Panc1 (cell line): ENCODE measurements at regions not wholly inside any gene's neighbourhood (a gene's known extent, or its start where the extent isn't known, plus 50 kb on each side); places are given as distances from the start of the nearest gene placed in this dataset.

Experiments
- ATAC-seq: fragments of 200-7000 bp; cut with Tn5 transposase; 2 replicates; pipeline ENCODE4 v1.9.1; 2020; ENCODE audit warnings: mild to moderate bottlenecking, moderate library complexity
- BruUV-seq: library from RNA; stranded (reverse); fragments of 400-500 nt; replicated peaks from 2 replicates; lab custom pipeline; 2021; lab: Mats Ljungman, UMichigan
- CTCF ChIA-PET: fragments of 300-600 bp; sonication (Branson Sonifier 250); formaldehyde crosslinking; loops from one replicate; lab custom pipeline; 2022; ENCODE audit warnings: antibody characterized with exemption; lab: Charles Lee
- POLR2A ChIA-PET: fragments of 300-600 bp; sonication (Branson Sonifier 250); formaldehyde crosslinking; loops from one replicate; lab custom pipeline; 2022; ENCODE audit warnings: antibody characterized with exemption; lab: Charles Lee
- DNase-seq: peaks from one replicate; pipeline ENCODE4 v3.0.0-alpha.2; 2010; ENCODE audit warnings: low read depth, low spot score
- H3K27ac ChIP-seq: 2 replicates; pipeline ENCODE4 v1.5.1; 2011; ENCODE audit warnings: mild to moderate bottlenecking, low read length, inconsistent platforms
- H3K27me3 ChIP-seq: fragments of 200-500 bp; sonication (Bioruptor generic); 2 replicates; pipeline ENCODE4 v1.6.0; 2014; ENCODE audit warnings: low read length, inconsistent platforms; ENCODE audit not compliant: control insufficient read depth, insufficient read depth
- H3K36me3 ChIP-seq: fragments of 200-500 bp; sonication (Bioruptor generic); 2 replicates; pipeline ENCODE4 v1.5.1; 2014; ENCODE audit warnings: inconsistent platforms, mild to moderate bottlenecking, low read length, moderate library complexity; ENCODE audit not compliant: control insufficient read depth, insufficient read depth
- H3K4me1 ChIP-seq: 2 replicates; pipeline ENCODE4 v1.5.1; 2011; ENCODE audit warnings: inconsistent platforms, mild to moderate bottlenecking, low read length, moderate library complexity; ENCODE audit not compliant: control insufficient read depth, insufficient read depth
- H3K4me3 ChIP-seq, 2 experiments: 2 replicates each; pipeline ENCODE4 v1.5.1; 2011 to 2012; ENCODE audit warnings: low read depth in 2 of 2, low read length in 2 of 2, mild to moderate bottlenecking in 2 of 2, inconsistent platforms in 1 of 2, moderate library complexity in 1 of 2
- H3K9me3 ChIP-seq: fragments of 200-500 bp; sonication (Bioruptor generic); 2 replicates; pipeline ENCODE4 v1.5.1; 2014; ENCODE audit warnings: low read depth, mild to moderate bottlenecking, inconsistent platforms, low read length, moderate library complexity; ENCODE audit not compliant: control insufficient read depth, insufficient read depth
- CTCF ChIP-seq: fragments of 450-650 bp; IDR thresholded peaks from 2 replicates; pipeline ENCODE4 v1.5.1; 2017; ENCODE audit warnings: mild to moderate bottlenecking
- POLR2AphosphoS5 ChIP-seq: IDR thresholded peaks from 2 replicates; pipeline ENCODE4 v1.6.1; 2012; ENCODE audit warnings: mild to moderate bottlenecking, low read depth, low read length, moderate library complexity
- REST ChIP-seq, 2 experiments: IDR thresholded peaks; 2 replicates each; pipeline ENCODE4 v1.6.1; 2011 to 2012; ENCODE audit warnings: low read depth in 2 of 2, control low read depth in 1 of 2, low read length in 1 of 2, mild to moderate bottlenecking in 1 of 2, moderate library complexity in 1 of 2; ENCODE audit not compliant: insufficient read depth in 1 of 2
- SIN3A ChIP-seq: IDR thresholded peaks from 2 replicates; pipeline ENCODE4 v1.6.1; 2012; ENCODE audit warnings: low read depth, mild to moderate bottlenecking, low read length, moderate library complexity, borderline replicate concordance; ENCODE audit not compliant: insufficient read depth
- TCF7L2 ChIP-seq: IDR thresholded peaks from 2 replicates; pipeline ENCODE4 v1.6.1; 2011; ENCODE audit warnings: mild to moderate bottlenecking, low read depth, low read length, inconsistent platforms
- in situ Hi-C: cut with HindIII; loops from 2 replicates; pipeline ENCODE4 v1.10.0; 2016; ENCODE audit warnings: low sequenced_read_pairs, low pct_unique_long_range_greater_than_20kb
- intact Hi-C: fragments of 100-400 bp; cut with micrococcal nuclease; formaldehyde crosslinking; loops from one replicate; pipeline ENCODE4 v1.10.0; 2022; ENCODE audit not compliant: unreplicated experiment

GRCh38 chr3:127396473-127396872, 108.6 kb upstream of the PRR20G start:
- intact Hi-C loops (no loop called here), in situ Hi-C loops (no loop called here)
- no peak for TF ChIP-seq TCF7L2
- TF ChIP-seq POLR2AphosphoS5, result no peak
- TF ChIP-seq REST (IDR thresholded peaks at IDR 0.05; ENCODE audit: insufficient read depth in 1 of 2, low read depth in 2 of 2, low read length in 1 of 2), result no peak
- no peak for TF ChIP-seq SIN3A
- no peak for TF ChIP-seq CTCF
- no peak for DNase-seq
- POLR2A ChIA-PET, result no interaction called here
- H3K27me3 ChIP-seq, result peaks cover 7% of the 10 kb centered on the region; the same call in 1 of the 2 replicates
- H3K4me3 ChIP-seq, result no peak overlapping the region
- CTCF ChIA-PET, result no interaction called here
- no TSS peak for BruUV-seq
- no peak overlapping the region for H3K27ac ChIP-seq
- no peaks in the 10 kb centered on the region for H3K36me3 ChIP-seq
- H3K9me3 ChIP-seq, result no peaks in the 10 kb centered on the region
- H3K4me1 ChIP-seq, result no peaks in the 10 kb centered on the region
- ATAC-seq, result no peak

- in situ Hi-C loops, result no loop called here
- no peaks in the 10 kb centered on the region for H3K4me1 ChIP-seq
- no peak for TF ChIP-seq CTCF
- TF ChIP-seq POLR2AphosphoS5, result no peak
- no peak for TF ChIP-seq TCF7L2
- no peak for TF ChIP-seq REST (IDR thresholded peaks at IDR 0.05; ENCODE audit: insufficient read depth in 1 of 2, low read depth in 2 of 2, low read length in 1 of 2)
- no peak for TF ChIP-seq SIN3A
- ChIA-PET CTCF (no interaction called here), POLR2A (no interaction called here)
- H3K4me3 ChIP-seq, result no peak overlapping the region
- H3K9me3 ChIP-seq, result no peaks in the 10 kb centered on the region
- H3K27me3 ChIP-seq, result peaks cover 7% of the 10 kb centered on the region; the same call in 1 of the 2 replicates
- H3K27ac ChIP-seq, result no peak overlapping the region
- intact Hi-C loops, result no loop called here
- no peaks in the 10 kb centered on the region for H3K36me3 ChIP-seq
- DNase-seq (no peak), ATAC-seq (0 out of 2 replicates have a peak, but pooled peaks have one; percentile 13)
- no TSS peak for BruUV-seq
These were observed 108.0 kb upstream of the PRR20G start for GRCh38 chr3:127395663-127396355.
